ENCODE measurements at regions not wholly inside any gene's neighbourhood (a gene's known extent, or its start where the extent isn't known, plus 50 kb on each side); places are given as distances from the start of the nearest gene placed in this dataset.
"Not testable (repeated sequence)": the region's sequence is repeated elsewhere in the genome, so short reads cannot be mapped to it uniquely, and the experiment has no call there.

GRCh38 chr14:48035836-48036235 is 360.4 kb upstream of the MDGA2 start:
- DNase-seq (ENCODE audit: low read depth) = no peak
- no peak overlapping the region for H3K4me3 ChIP-seq (ENCODE audit: low read depth, low read length)
- no peak for TF ChIP-seq CTCF (IDR thresholded peaks at IDR 0.05; ENCODE audit: insufficient read depth, low read depth, low read length, missing control alignments)

DNA sequence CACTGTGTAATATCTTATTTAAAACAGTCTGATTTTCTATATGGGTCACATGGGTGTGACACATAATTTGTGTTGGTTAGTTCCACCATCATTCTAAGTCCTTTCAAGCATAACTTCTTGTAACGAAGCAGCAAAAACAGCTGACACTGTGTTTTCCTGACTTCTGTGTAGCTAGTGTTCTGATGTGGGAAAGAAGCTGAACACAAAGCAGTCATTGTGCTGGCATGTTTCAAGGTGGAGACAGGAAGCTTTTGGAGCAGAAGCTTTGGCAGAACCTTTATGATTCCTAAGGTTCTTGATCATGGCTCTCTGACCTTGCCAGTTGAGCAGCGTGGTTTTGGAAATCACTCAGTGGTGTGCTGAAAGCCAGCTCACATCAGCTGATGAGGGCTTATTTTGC is 351.7 kb upstream of the MDGA2 start:
- DNase-seq (ENCODE audit: low read depth) = no peak
- H3K4me3 ChIP-seq (ENCODE audit: low read depth, low read length) = no peak overlapping the region
- TF ChIP-seq CTCF (IDR thresholded peaks at IDR 0.05; ENCODE audit: insufficient read depth, low read depth, low read length, missing control alignments) = no peak

DNA sequence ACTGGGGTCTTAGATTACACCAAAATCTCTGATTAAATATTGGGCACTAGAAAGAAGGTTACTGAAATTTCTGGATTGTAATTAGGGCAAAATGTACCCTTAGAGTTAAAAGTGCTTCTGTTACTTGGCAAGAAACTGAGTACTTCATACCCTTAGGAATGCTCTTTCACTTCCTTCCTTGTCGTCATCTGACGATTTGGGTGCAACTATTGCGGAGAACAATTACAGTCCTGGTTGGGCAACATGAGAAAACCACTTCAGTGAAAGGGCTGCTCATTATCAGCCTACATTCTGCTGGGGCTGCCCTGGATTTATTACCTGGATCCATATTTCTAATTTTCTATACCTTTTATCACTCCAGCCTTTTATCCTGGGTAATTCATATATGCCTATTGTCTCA is 348.5 kb upstream of the MDGA2 start:
- DNase-seq (ENCODE audit: low read depth) = no peak
- TF ChIP-seq CTCF (IDR thresholded peaks at IDR 0.05; ENCODE audit: insufficient read depth, low read depth, low read length, missing control alignments) = no peak
- no peak overlapping the region for H3K4me3 ChIP-seq (ENCODE audit: low read depth, low read length)

DNA sequence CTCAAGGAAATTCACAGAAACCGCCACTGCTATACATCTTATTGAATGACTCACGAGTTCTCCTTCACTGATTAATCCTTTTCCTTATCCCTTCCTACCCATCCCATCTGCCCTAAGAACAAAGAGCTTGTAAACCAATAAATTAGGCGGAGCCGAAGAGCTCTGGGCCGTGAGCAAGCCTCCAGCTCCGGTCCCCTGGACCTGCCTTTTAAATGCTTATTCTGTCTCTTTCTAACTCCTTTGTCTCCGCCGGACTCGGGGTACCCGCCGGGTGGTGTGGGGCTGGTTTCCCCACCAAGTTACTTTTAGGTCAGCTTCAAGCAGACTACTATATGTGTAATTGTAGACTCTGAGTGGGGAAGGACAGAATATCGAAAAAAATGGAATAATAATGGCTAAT is 336.1 kb upstream of the MDGA2 start:
- H3K4me3 ChIP-seq (ENCODE audit: low read depth, low read length); DNase-seq (ENCODE audit: low read depth): not testable (repeated sequence)

DNA sequence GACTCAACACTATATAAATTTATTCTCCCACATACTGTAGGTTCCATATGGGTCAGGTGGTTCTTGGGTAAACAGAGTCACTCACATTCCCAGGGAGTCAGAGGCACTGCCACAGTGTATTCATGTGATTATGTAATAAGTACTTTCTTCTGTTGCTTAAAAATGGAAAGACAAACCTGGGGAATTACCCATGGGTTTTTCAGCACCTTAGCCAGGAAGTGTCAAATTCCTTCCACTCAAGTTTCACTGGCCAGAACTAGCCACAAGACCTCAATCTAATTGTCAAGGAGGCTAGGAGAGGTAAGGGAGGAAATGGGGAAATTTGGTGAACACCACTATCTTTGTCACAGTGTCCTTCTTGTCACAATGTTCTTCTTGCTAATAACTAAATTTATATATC is 333.2 kb upstream of the MDGA2 start:
- peak; percentile 5 for DNase-seq (ENCODE audit: low read depth)
- TF ChIP-seq CTCF (IDR thresholded peaks at IDR 0.05; ENCODE audit: insufficient read depth, low read depth, low read length, missing control alignments) = no peak
- no peak overlapping the region for H3K4me3 ChIP-seq (ENCODE audit: low read depth, low read length)

- no peak overlapping the region for H3K4me3 ChIP-seq (ENCODE audit: low read depth, low read length)
- no peak for DNase-seq (ENCODE audit: low read depth)
- no peak for TF ChIP-seq CTCF (IDR thresholded peaks at IDR 0.05; ENCODE audit: insufficient read depth, low read depth, low read length, missing control alignments)
These were observed 330.6 kb upstream of the MDGA2 start for GRCh38 chr14:48005986-48006385.

DNA sequence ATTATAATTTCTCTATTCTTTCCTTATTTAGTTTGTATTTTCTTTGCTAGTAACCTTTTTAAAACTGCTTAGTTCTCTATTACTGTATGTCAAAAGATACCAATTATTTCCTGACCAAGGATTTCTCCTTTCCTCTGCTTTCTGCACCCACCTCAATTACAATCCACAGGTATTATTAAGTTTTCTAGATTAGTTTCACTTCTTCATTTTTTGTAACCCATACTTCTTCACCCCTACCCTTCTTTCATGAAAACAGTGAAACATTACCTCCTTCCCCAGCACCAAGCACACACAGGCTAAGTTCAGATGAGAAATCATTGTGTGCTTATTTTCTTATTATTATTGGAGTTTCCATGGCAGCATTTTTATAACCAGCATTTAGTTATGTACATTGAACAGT is 318.5 kb upstream of the MDGA2 start:
- no peak for DNase-seq (ENCODE audit: low read depth)
- no peak overlapping the region for H3K4me3 ChIP-seq (ENCODE audit: low read depth, low read length)
- no peak for TF ChIP-seq CTCF (IDR thresholded peaks at IDR 0.05; ENCODE audit: insufficient read depth, low read depth, low read length, missing control alignments)

DNA sequence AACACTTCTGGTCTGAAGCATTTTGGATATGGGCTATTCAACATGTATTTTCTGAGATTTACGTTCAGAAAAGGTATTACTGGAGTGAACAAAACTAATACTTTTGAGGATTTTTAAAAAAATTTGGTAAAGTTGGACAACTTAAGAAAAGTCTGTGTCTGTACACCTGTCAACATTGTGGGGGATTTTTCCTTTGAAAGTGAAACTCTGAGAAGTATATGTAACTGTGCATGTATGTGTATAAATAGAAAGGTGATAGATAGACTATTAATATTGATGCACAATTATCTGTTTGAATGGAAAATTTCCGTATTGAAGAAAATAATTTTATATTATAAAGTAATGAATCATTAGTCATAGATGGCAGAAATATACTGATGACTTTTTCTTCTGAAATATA is 312.8 kb upstream of the MDGA2 start:
- no peak overlapping the region for H3K4me3 ChIP-seq (ENCODE audit: low read depth, low read length)
- no peak for TF ChIP-seq CTCF (IDR thresholded peaks at IDR 0.05; ENCODE audit: insufficient read depth, low read depth, low read length, missing control alignments)
- DNase-seq (ENCODE audit: low read depth) = no peak
